ENCODE measurements at regions not wholly inside any gene's neighbourhood (a gene's known extent, or its start where the extent isn't known, plus 50 kb on each side); places are given as distances from the start of the nearest gene placed in this dataset.

- Histone ChIP-seq H2AFZ (ENCODE audit: low read length) (no peak overlapping the region), H3K9me2 (ENCODE audit: insufficient read depth, low read length) (no peaks in the 10 kb centered on the region), H3K4me2 (ENCODE audit: low read length) (no peak overlapping the region), H3K79me2 (ENCODE audit: insufficient read depth, low read depth, low read length) (no peaks in the 10 kb centered on the region), H3K4me1 (ENCODE audit: insufficient read depth, low read length, poor library complexity, severe bottlenecking) (no peaks in the 10 kb centered on the region), H3K36me3 (ENCODE audit: insufficient read depth, low read length) (no peaks in the 10 kb centered on the region), H3K9me3 (ENCODE audit: low read length) (no peaks in the 10 kb centered on the region), H3K4me3 (ENCODE audit: low read depth, low read length, poor library complexity, severe bottlenecking) (no peak overlapping the region), H3K27ac (ENCODE audit: low read depth, low read length, poor library complexity, severe bottlenecking) (no peak overlapping the region), H4K20me1 (ENCODE audit: insufficient read depth, low read length) (no peaks in the 10 kb centered on the region; the same call in 1 of the 2 replicates)
- no peak for TF ChIP-seq EZH2phosphoT487 (IDR thresholded peaks at IDR 0.05; ENCODE audit: borderline replicate concordance, low read depth, low read length)
- TF ChIP-seq CTCF (conservative IDR thresholded peaks at IDR 0.05; ENCODE audit: low read length) = no peak
- POLR2A ChIA-PET = no interaction called here
- no TSS peak for BruUV-seq (replicated peaks)
- DNase-seq (ENCODE audit: low spot score) = no peak
- CTCF ChIA-PET (ENCODE audit: unreplicated experiment) = no interaction called here
- intact Hi-C loops (cut with micrococcal nuclease; ENCODE audit: unreplicated experiment) = no loop called here
These were observed 148.0 kb upstream of the SLC6A11 start for GRCh38 chr3:10667901-10668476.

GRCh38 chr3:10669490-10670048, 146.5 kb upstream of the SLC6A11 start:
- BruUV-seq (replicated peaks) = no TSS peak
- intact Hi-C loops (cut with micrococcal nuclease; ENCODE audit: unreplicated experiment) = no loop called here
- Histone ChIP-seq H4K20me1 (ENCODE audit: insufficient read depth, low read length) (no peaks in the 10 kb centered on the region), H3K27ac (ENCODE audit: low read depth, low read length, poor library complexity, severe bottlenecking) (no peak overlapping the region), H2AFZ (ENCODE audit: low read length) (no peak overlapping the region), H3K4me3 (ENCODE audit: low read depth, low read length, poor library complexity, severe bottlenecking) (no peak overlapping the region), H3K9me3 (ENCODE audit: low read length) (no peaks in the 10 kb centered on the region), H3K9me2 (ENCODE audit: insufficient read depth, low read length) (no peaks in the 10 kb centered on the region), H3K4me1 (ENCODE audit: insufficient read depth, low read length, poor library complexity, severe bottlenecking) (no peaks in the 10 kb centered on the region), H3K79me2 (ENCODE audit: insufficient read depth, low read depth, low read length) (no peaks in the 10 kb centered on the region), H3K36me3 (ENCODE audit: insufficient read depth, low read length) (no peaks in the 10 kb centered on the region), H3K4me2 (ENCODE audit: low read length) (no peak overlapping the region)
- CTCF ChIA-PET (ENCODE audit: unreplicated experiment) = no interaction called here
- TF ChIP-seq EZH2phosphoT487 (IDR thresholded peaks at IDR 0.05; ENCODE audit: borderline replicate concordance, low read depth, low read length) (no peak), CTCF (conservative IDR thresholded peaks at IDR 0.05; ENCODE audit: low read length) (no peak)
- POLR2A ChIA-PET = no interaction called here
- DNase-seq (ENCODE audit: low spot score) = no peak

- no peak for TF ChIP-seq CTCF (conservative IDR thresholded peaks at IDR 0.05; ENCODE audit: low read length)
- TF ChIP-seq EZH2phosphoT487 (IDR thresholded peaks at IDR 0.05; ENCODE audit: borderline replicate concordance, low read depth, low read length) = no peak
- H3K4me3 ChIP-seq (ENCODE audit: low read depth, low read length, poor library complexity, severe bottlenecking) = no peak overlapping the region
- no peaks in the 10 kb centered on the region for H3K9me3 ChIP-seq (ENCODE audit: low read length)
- ChIA-PET CTCF (ENCODE audit: unreplicated experiment) (no interaction called here), POLR2A (no interaction called here)
- no peak for DNase-seq (ENCODE audit: low spot score)
- no peak overlapping the region for H2AFZ ChIP-seq (ENCODE audit: low read length)
- no peaks in the 10 kb centered on the region for H4K20me1 ChIP-seq (ENCODE audit: insufficient read depth, low read length)
- H3K27ac ChIP-seq (ENCODE audit: low read depth, low read length, poor library complexity, severe bottlenecking) = no peak overlapping the region
- intact Hi-C loops (cut with micrococcal nuclease; ENCODE audit: unreplicated experiment) = no loop called here
- H3K79me2 ChIP-seq (ENCODE audit: insufficient read depth, low read depth, low read length) = no peaks in the 10 kb centered on the region
- no TSS peak for BruUV-seq (replicated peaks)
- no peak overlapping the region for H3K4me2 ChIP-seq (ENCODE audit: low read length)
- no peaks in the 10 kb centered on the region for H3K9me2 ChIP-seq (ENCODE audit: insufficient read depth, low read length)
- no peaks in the 10 kb centered on the region for H3K4me1 ChIP-seq (ENCODE audit: insufficient read depth, low read length, poor library complexity, severe bottlenecking)
- no peaks in the 10 kb centered on the region for H3K36me3 ChIP-seq (ENCODE audit: insufficient read depth, low read length)
These were observed 143.6 kb upstream of the SLC6A11 start for GRCh38 chr3:10672422-10672821.

All from OCI-LY7 (cell line).